ENCODE measurements at regions not wholly inside any gene's neighbourhood (a gene's known extent, or its start where the extent isn't known, plus 50 kb on each side); places are given as distances from the start of the nearest gene placed in this dataset.

DNA sequence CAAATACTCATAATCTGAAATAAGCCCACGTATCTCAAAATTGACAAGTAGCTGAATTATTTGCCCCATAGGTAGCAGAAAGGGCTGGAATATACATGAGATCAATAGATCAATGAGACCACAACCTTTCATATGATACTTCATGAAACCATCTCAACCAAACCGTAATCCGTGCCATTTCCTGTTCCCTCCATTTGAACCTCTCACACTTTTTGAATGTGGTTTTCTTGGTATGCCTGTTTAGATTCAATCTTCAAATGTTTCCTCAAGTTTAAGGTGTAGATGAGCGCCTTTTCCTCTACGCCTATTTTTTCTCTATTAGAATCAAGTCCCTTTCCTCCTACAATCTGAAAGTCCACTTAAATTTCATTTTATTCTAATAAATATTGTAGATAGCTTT is 805.5 kb downstream of the EFNA5 start:
- DNase-seq (ENCODE audit: low read depth): no peak
- TF ChIP-seq CTCF (conservative IDR thresholded peaks at IDR 0.05; ENCODE audit: low read length): no peak
- no peak overlapping the region for H3K4me3 ChIP-seq (ENCODE audit: low read length)

GRCh38 chr5:106862450-106863193 is 808.1 kb downstream of the EFNA5 start:
- no peak overlapping the region for H3K4me3 ChIP-seq (ENCODE audit: low read length)
- no peak for TF ChIP-seq CTCF (conservative IDR thresholded peaks at IDR 0.05; ENCODE audit: low read length)
- DNase-seq (ENCODE audit: low read depth): no peak

- TF ChIP-seq CTCF (conservative IDR thresholded peaks at IDR 0.05; ENCODE audit: low read length): no peak
- no peak for DNase-seq (ENCODE audit: low read depth)
- H3K4me3 ChIP-seq (ENCODE audit: low read length): no peak overlapping the region
These were observed 810.2 kb downstream of the EFNA5 start for GRCh38 chr5:106860398-106861044.

DNA sequence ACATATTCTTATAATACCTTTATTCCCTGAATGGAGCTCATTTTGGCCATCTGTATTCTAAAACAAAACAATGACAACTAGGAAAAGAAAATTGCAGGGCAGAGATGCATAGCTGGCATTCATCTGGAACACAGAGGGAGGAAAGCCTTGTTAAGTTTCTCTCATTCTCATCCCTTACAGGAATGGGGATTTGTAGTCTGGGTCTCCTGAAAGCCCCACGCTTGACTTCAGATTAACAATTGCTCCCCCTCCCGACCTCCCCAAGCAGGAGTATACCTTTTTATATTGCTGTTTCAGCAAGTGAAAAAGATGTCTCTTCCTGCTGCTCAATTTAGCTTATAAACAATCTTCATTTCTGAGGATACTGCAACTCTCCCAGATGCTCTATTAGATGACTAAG is 812.1 kb downstream of the EFNA5 start:
- no peak for TF ChIP-seq CTCF (conservative IDR thresholded peaks at IDR 0.05; ENCODE audit: low read length)
- no peak overlapping the region for H3K4me3 ChIP-seq (ENCODE audit: low read length)
- DNase-seq (ENCODE audit: low read depth): no peak

- no peak for DNase-seq (ENCODE audit: low read depth)
- TF ChIP-seq CTCF (conservative IDR thresholded peaks at IDR 0.05; ENCODE audit: low read length): no peak
- no peak overlapping the region for H3K4me3 ChIP-seq (ENCODE audit: low read length)
These were observed 815.8 kb downstream of the EFNA5 start for GRCh38 chr5:106854922-106855321.

GRCh38 chr5:106854105-106854687 is 816.5 kb downstream of the EFNA5 start:
- no peak overlapping the region for H3K4me3 ChIP-seq (ENCODE audit: low read length)
- DNase-seq (ENCODE audit: low read depth): no peak
- TF ChIP-seq CTCF (conservative IDR thresholded peaks at IDR 0.05; ENCODE audit: low read length): no peak

- no peak for TF ChIP-seq CTCF (conservative IDR thresholded peaks at IDR 0.05; ENCODE audit: low read length)
- no peak overlapping the region for H3K4me3 ChIP-seq (ENCODE audit: low read length)
- no peak for DNase-seq (ENCODE audit: low read depth)
These were observed 817.5 kb downstream of the EFNA5 start for GRCh38 chr5:106853266-106853665.
